COLO668 (cell line): ENCODE measurements at regions not wholly inside any gene's neighbourhood (a gene's known extent, or its start where the extent isn't known, plus 50 kb on each side); places are given as distances from the start of the nearest gene placed in this dataset.

Experiments used
- DNase-seq: peaks from one replicate; lab custom pipeline; 2025; ENCODE audit not compliant: unreplicated experiment; lab: John Stamatoyannopoulos, UW

- DNase-seq = no peak
Observed at GRCh38 chr2:100627330-100628300, 64.8 kb downstream of the PDCL3 start.

DNA sequence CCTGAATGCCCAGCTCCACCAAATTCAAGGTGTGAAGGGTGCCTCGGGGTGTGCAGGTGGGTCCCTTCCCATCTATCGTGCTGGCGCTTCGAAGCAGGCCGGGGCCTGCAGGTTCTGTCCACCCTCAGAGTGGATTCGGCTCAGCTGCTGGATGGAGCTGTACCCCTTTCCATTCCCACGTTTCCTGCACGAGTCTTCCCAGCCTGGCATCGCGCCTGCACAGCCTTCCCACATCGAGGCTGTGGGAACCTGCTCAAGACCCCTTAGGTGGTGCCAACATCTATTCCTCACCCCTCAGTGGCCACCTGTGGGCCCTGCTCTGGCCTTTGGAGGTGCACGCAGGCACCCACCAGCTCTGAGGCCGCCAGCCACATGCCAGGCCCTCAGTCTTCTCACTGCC, 65.7 kb downstream of the PDCL3 start:
- no peak for DNase-seq

DNA sequence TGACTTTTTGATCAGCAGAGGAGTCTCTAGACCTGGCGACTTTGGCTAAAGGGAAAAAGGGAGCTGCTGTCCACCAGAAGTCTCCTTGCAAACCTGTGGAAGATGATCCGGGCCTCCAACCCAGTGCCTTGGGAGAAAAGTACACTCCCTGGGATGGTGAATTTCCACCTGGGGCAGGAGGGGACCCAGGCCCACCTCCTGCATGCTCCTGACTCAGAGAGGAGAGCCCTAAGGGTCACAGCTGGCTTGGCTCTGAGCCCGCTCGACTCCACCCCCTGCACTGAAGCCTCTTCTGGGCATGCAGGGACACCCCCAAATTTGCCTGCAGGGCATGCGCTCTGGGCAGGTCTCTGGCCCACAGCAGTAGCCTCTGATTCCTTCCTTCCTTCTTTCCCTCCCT, 66.5 kb downstream of the PDCL3 start:
- no peak for DNase-seq

DNA sequence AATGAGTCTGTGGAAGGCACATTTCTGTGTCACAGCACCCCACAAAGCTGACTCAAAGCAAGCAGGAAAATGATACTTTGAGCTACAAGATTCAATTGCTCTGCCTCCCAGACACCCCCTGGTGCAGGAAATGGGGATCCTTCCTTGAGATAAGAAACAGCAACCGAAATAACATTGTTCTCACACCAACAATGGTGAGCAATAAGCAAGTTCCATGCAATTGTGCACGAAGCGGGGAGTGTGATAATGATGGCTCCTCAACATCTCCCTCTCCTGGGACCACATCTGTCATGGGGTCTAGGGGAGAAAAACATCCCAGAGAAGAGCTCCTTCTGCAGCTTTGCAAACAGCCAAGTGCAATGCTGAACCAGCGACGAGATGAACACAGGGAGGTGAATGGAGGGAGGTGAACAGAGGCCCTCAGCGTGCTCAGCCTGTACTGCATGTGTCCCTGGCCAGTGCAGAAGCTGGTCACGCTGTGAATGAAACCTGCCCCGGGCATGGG, 67.7 kb downstream of the PDCL3 start:
- no peak for DNase-seq

GRCh38 chr2:100632037-100632436, 69.2 kb downstream of the PDCL3 start:
- DNase-seq = no peak

GRCh38 chr2:100632759-100633158, 70.0 kb downstream of the PDCL3 start:
- no peak for DNase-seq

- no peak for DNase-seq
Observed at GRCh38 chr2:100639588-100640390, 77.0 kb downstream of the PDCL3 start.

DNA sequence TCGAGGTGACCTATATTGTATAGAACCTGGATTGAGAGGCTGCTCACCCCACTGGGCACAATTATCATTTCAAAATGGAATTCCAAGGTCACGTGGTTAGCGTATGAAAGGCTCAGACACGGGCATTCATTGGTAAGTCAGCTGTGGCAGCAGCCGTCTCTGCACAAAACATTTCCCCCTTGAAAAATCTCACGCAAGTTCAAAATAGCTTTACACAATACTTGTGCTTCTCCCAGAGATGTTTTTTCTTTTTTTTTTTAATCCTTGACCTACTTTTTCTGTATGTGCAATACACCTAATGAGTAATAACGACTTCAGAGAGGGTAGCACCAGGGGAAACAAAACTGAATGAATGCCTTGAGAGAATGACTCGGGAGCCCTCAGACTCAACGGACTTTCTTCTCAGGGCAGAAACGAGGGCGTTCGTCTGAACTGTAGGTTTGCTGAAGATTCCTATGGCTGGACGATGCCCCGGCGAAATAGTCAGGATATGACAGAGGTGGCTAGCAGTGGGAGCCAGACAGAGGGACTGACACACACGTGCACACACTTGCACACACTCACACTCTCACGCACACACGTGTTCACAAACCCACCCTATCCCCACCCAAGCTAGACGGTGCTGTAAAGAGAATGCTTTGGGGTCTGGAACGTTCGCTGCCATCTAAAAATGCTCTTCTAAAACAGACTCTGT, 77.8 kb downstream of the PDCL3 start:
- DNase-seq = no peak

GRCh38 chr2:100641125-100641435, 78.3 kb downstream of the PDCL3 start:
- no peak for DNase-seq

DNA sequence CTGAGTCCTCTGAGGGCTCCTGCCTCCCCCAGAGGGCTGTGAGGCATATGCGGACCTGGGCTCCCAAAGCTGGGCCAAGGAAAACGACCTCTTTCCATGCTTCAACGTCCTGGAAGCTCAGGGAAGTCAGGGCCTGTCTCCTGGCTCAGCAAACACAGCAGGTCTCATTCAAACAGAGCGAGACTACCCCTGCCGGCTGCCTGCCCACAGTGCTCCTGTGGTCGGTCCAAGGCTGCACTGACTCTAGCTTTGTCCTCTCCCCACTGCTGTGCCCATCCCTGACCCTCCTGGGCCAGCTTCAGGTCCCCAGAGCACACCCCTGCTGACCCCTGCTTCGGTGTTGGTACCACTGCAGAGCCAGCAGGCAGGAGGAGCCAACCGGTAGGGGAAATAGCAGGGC, 79.6 kb downstream of the PDCL3 start:
- DNase-seq = no peak

DNA sequence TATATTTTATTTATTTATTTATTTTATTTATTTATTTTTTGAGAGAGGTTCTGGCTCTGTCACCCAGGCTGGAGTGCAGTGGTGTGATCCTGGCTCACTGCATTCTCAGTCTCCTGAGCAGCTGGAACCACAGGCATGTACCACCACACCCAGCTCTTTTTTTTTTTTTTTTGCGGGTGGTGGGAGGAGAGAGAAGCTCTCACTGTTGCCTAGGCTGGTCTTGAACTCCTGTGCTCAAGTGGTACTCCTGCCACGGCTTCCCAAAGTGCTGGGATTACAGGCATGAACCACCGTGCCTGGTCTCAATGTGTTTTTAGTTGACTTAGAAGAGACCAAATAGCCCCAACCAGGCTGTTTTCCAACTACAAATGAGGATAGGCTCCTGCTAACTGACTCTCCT, 80.7 kb downstream of the PDCL3 start:
- no peak for DNase-seq

- no peak for DNase-seq
Observed at GRCh38 chr2:100643906-100644501, 81.2 kb downstream of the PDCL3 start.

GRCh38 chr2:100645695-100646429, 83.1 kb downstream of the PDCL3 start:
- DNase-seq = no peak

GRCh38 chr2:100647709-100648108, 84.9 kb downstream of the PDCL3 start:
- DNase-seq = no peak

DNA sequence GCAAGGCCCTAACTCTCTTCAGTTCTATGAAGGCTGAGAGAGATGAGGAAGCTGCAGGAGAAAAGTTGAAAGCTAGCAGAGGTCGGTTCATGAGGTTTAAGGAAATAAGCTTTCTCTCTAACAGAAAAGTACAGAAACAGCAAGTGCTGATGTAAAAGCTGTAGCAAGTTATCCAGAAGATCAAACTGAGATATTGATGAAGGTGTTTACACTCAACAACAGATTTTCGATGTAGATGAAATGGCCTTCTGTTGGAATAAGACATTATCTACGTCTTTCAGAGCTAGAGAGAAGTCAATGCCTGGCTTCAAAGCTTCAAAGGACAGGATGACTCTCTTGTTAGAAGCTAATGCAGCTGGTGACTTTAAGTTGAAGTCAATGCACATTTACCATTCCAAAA, 87.4 kb downstream of the PDCL3 start:
- DNase-seq = no peak

DNA sequence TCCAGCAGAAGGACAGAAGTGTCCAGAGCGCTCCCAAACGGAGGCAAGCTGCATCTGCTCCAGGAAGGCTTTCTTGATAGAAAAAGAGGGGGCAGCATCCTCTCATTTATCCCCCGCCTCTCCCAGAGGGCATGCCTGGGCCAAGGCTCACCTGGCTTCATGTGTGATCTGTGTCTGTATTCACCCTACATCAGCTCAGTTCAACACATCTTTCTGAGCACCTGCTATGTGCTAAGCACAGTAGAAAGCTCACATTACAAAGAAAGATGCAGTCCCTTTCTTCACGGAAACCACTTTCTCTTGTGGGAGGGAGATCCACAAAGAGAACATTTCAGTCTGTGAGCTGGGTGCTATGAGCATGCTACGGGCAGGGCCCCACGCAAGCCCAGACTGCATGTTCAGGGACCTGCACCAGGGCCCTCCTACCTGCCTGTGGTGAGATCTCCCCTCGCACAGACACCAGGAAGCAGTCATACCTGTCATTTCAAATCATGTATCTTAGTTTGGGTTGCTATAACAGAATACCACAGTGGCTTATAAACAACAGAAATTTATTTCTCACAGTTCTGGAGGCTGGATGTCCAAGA, 90.7 kb downstream of the PDCL3 start:
- DNase-seq = no peak

GRCh38 chr2:100654611-100655010, 91.8 kb downstream of the PDCL3 start:
- no peak for DNase-seq

DNA sequence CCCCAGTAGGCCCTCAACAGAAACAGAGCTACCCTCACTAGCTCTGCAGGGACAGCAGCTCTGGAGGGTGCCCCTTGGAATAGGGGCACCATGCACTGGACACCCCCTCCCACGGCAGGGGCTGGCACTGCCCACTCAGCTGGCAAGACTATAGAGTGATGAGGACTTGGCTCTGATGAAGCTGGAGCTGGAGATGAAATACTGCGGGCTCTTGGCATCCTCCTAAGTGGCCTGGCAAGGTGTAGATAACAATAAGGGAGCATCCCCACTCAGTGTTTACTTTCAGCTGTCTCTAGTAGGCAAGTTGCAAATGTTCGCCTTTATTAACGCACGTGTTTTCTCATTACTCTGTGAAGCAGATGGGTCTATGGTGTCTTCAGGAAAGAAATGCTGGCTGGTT, 92.7 kb downstream of the PDCL3 start:
- DNase-seq = no peak

- DNase-seq = no peak
Observed at GRCh38 chr2:100655936-100656534, 93.2 kb downstream of the PDCL3 start.

DNA sequence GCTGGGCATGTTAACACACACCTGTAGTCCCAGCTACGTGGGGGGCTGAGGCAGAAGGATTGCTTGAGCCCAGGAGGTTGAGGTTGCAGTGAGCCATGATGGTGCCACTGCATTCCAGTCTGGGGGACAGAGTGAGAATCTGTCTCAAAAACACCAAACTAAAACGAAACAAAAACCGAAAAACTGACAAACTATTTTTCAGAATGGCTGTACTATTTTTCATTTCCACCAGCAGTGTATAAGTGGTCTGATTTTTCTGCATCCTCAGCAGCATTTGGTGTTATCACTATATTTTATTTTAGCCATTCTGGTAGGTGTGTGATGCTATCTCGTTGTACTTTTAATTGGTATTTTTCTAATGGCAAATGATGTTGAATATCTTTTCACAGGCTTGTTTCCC, 95.2 kb downstream of the PDCL3 start:
- DNase-seq = no peak
